ENCODE measurements at regions not wholly inside any gene's neighbourhood (a gene's known extent, or its start where the extent isn't known, plus 50 kb on each side); places are given as distances from the start of the nearest gene placed in this dataset.

DNA sequence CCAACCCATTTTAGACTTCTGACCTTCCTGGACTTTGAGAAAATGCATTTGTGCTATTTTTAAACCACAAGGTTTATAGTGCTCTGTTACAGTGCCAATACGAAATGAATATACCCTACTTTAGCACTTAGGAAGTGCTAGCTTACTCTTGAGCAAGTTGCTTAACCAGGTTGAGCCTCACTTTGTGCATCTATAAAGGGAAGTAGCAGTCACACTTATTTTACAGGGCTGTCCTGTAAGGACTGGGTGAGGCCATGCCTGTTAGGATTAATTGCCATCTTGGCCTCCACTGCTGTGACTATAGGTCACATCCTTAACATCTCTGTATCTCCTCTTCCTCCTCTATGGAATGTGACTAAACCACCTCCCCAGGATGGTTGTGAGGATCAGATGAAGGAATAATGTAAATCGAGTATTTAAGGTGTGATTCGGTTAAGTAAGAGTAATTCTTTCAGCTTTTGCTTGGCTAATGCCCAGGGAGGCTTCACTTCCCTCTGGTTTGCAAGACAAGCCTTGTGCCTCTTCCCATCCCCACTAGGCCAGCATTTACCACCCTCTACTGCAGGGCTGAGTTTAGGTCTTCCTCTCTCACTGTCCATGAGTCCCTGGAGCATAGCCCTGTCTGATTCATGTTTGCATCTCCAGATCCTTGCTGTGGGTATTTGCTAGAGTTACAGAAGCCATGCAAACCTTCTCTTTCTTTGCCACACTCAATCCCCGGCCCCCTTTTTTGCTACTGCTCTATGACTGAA is 341.2 kb downstream of the ZNF521 start:
- Histone ChIP-seq H3K4me3 (no peak overlapping the region), H3K9me3 (no peaks in the 10 kb centered on the region), H3K27ac (no peak overlapping the region), H3K27me3 (no peaks in the 10 kb centered on the region), H3K4me1 (no peaks in the 10 kb centered on the region), H3K36me3 (no peaks in the 10 kb centered on the region)
- TF ChIP-seq, protein P1, sequence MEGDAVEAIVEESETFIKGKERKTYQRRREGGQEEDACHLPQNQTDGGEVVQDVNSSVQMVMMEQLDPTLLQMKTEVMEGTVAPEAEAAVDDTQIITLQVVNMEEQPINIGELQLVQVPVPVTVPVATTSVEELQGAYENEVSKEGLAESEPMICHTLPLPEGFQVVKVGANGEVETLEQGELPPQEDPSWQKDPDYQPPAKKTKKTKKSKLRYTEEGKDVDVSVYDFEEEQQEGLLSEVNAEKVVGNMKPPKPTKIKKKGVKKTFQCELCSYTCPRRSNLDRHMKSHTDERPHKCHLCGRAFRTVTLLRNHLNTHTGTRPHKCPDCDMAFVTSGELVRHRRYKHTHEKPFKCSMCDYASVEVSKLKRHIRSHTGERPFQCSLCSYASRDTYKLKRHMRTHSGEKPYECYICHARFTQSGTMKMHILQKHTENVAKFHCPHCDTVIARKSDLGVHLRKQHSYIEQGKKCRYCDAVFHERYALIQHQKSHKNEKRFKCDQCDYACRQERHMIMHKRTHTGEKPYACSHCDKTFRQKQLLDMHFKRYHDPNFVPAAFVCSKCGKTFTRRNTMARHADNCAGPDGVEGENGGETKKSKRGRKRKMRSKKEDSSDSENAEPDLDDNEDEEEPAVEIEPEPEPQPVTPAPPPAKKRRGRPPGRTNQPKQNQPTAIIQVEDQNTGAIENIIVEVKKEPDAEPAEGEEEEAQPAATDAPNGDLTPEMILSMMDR (IDR thresholded peaks at IDR 0.05) = no peak
- ATAC-seq = no peak
- intact Hi-C loops (cut with DNase I) = no loop called here
- FAIRE-seq = no peak
- no peak for DNase-seq
- WGBS, 2 donors = 57 to 61% methylated on average over 4 of the region's 4 CpGs
